Sigmoid colon (tissue), 3 donors: ENCODE measurements at regions not wholly inside any gene's neighbourhood (a gene's known extent, or its start where the extent isn't known, plus 50 kb on each side); places are given as distances from the start of the nearest gene placed in this dataset.
"Not testable (repeated sequence)": the region's sequence is repeated elsewhere in the genome, so short reads cannot be mapped to it uniquely, and the experiment has no call there.

Source experiments
- POLR2A ChIP-seq, 2 donors: fragments of 450-650 bp; IDR thresholded peaks; one replicate each; pipeline ENCODE4 v1.6.1; 2016; ENCODE audit warnings: antibody characterized with exemption in 2 of 2, mild to moderate bottlenecking in 2 of 2, moderate library complexity in 2 of 2
- TF ChIP-seq, protein P1 (sequence below), 4 experiments: fragments of 450-650 bp in 3 of 4; fragments of 200-600 bp in 1 of 4; IDR thresholded peaks; one replicate each; pipeline ENCODE4 v1.5.1; 2016 to 2019; ENCODE audit warnings: antibody characterized with exemption in 4 of 4, mild to moderate bottlenecking in 3 of 4, moderate library complexity in 2 of 4

DNA sequence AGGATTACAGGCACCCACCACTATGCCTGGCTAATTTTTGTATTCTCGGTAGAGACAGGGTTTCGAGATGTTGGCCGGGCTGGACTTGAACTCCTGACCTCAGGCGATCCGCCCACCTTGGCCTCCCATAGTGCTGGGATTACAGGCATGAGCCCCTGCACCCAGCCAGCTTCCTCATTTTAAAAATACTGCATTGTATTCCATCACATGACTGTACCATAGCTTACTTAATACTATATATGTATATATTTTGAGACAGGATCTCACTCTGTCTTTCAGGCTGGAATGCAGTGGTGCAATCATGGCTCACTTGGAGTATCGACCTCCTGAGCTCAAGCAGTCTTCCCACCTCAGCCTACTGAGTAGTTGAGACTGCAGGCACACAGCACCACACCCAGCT is 459.5 kb upstream of the AMELY start:
- not testable (repeated sequence) for TF ChIP-seq POLR2A (IDR thresholded peaks at IDR 0.05)
- TF ChIP-seq, protein P1, sequence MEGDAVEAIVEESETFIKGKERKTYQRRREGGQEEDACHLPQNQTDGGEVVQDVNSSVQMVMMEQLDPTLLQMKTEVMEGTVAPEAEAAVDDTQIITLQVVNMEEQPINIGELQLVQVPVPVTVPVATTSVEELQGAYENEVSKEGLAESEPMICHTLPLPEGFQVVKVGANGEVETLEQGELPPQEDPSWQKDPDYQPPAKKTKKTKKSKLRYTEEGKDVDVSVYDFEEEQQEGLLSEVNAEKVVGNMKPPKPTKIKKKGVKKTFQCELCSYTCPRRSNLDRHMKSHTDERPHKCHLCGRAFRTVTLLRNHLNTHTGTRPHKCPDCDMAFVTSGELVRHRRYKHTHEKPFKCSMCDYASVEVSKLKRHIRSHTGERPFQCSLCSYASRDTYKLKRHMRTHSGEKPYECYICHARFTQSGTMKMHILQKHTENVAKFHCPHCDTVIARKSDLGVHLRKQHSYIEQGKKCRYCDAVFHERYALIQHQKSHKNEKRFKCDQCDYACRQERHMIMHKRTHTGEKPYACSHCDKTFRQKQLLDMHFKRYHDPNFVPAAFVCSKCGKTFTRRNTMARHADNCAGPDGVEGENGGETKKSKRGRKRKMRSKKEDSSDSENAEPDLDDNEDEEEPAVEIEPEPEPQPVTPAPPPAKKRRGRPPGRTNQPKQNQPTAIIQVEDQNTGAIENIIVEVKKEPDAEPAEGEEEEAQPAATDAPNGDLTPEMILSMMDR (IDR thresholded peaks at IDR 0.05) = not testable (repeated sequence)
